ENCODE measurements at regions not wholly inside any gene's neighbourhood (a gene's known extent, or its start where the extent isn't known, plus 50 kb on each side); places are given as distances from the start of the nearest gene placed in this dataset.

DNA sequence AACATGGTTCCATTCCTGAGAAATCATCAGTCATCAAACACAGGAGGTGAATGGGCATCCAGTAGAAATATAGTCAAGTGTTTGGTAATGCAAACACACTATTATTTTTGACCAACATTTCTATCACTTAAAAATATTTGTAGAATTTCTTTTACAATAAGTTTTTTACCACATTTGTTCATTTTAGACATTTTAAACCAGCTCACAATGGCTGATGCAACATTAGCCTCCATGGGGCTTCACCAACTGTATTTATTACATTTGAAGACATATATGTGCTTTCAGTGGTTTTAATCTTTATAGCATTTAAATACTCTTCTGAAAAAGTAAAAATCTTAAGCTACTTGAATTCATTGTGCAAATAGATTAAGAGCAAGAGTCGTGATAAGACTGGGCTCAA, 1201.4 kb upstream of the TMEM132C start:
- Mint-ChIP-seq H3K27ac (no peak overlapping the region), H3K9me3 (no peaks in the 10 kb centered on the region), H3K4me3 (no peak overlapping the region), H3K4me1 (ENCODE audit: low read depth) (peaks cover 30% of the 10 kb centered on the region), H3K36me3 (ENCODE audit: low read depth) (no peaks in the 10 kb centered on the region), H3K27me3 (ENCODE audit: insufficient read depth) (no peaks in the 10 kb centered on the region; the same call in 1 of the 2 replicates)
- TF ChIP-seq, protein P1, sequence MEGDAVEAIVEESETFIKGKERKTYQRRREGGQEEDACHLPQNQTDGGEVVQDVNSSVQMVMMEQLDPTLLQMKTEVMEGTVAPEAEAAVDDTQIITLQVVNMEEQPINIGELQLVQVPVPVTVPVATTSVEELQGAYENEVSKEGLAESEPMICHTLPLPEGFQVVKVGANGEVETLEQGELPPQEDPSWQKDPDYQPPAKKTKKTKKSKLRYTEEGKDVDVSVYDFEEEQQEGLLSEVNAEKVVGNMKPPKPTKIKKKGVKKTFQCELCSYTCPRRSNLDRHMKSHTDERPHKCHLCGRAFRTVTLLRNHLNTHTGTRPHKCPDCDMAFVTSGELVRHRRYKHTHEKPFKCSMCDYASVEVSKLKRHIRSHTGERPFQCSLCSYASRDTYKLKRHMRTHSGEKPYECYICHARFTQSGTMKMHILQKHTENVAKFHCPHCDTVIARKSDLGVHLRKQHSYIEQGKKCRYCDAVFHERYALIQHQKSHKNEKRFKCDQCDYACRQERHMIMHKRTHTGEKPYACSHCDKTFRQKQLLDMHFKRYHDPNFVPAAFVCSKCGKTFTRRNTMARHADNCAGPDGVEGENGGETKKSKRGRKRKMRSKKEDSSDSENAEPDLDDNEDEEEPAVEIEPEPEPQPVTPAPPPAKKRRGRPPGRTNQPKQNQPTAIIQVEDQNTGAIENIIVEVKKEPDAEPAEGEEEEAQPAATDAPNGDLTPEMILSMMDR (IDR thresholded peaks at IDR 0.05), result no peak
- DNase-seq, result no peak

DNA sequence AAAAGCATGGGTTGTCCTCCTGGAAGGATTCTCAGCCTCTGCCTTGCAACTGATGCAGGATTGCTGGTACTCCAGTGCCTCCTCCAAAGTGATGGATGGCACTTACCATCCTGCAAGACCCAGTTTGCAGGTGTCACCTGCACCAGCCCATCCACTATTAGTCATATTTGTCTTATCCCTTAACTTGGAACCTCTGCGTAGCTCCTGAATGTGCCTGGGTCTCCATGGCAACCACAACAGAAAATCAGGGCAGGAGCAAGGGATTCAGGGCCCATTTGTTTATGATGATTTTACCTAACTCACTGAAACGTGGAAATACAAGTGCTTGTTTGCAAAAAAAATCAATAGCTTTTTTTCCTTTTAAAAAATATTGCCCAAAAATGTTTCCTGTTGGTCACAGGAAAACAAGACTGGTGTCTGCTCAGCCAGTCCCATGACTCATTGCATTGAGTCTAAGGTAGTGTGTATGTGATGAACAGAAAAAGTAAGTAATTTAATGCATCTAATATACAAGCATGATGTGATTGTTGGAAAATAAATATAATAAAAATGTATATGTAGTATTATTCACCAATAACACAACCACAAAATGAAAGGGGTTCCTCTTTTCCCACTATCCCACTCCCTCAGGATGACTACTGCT, 1196.3 kb upstream of the TMEM132C start:
- Mint-ChIP-seq H3K36me3 (ENCODE audit: low read depth) (no peaks in the 10 kb centered on the region), H3K9me3 (no peaks in the 10 kb centered on the region), H3K27me3 (ENCODE audit: insufficient read depth) (0 out of 2 replicates have a peak, but pooled peaks cover 6% of the 10 kb centered on the region), H3K27ac (no peak overlapping the region), H3K4me1 (ENCODE audit: low read depth) (peaks cover 25% of the 10 kb centered on the region), H3K4me3 (no peak overlapping the region)
- TF ChIP-seq, protein P1 (IDR thresholded peaks at IDR 0.05), result no peak
- DNase-seq, result no peak

DNA sequence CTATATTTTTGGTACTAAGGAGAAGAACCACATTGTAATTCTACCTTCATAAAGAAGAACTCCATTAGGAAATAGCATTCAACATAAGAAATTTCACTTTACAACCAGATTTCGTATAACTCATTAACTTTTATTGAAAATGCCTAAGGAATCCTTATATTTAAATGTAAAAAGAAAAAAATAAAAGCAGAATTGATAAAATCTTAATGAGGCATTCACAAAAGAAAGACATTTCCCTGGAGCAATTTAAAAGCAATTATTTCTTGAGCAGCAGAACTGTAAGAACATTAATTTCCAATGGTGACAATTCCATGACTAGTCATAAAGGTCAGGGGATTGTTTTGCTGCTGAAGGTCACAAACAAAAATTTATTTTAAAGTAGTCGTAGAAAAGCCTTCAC, 1192.8 kb upstream of the TMEM132C start:
- H3K9me3 Mint-ChIP-seq, result no peaks in the 10 kb centered on the region
- no peak overlapping the region for H3K27ac Mint-ChIP-seq
- H3K4me3 Mint-ChIP-seq, result no peak overlapping the region
- TF ChIP-seq, protein P1 (IDR thresholded peaks at IDR 0.05), result no peak
- H3K27me3 Mint-ChIP-seq (ENCODE audit: insufficient read depth), result peaks cover 7% of the 10 kb centered on the region; the same call in 1 of the 2 replicates
- peaks cover 28% of the 10 kb centered on the region for H3K4me1 Mint-ChIP-seq (ENCODE audit: low read depth)
- DNase-seq, result no peak
- no peaks in the 10 kb centered on the region for H3K36me3 Mint-ChIP-seq (ENCODE audit: low read depth)

DNA sequence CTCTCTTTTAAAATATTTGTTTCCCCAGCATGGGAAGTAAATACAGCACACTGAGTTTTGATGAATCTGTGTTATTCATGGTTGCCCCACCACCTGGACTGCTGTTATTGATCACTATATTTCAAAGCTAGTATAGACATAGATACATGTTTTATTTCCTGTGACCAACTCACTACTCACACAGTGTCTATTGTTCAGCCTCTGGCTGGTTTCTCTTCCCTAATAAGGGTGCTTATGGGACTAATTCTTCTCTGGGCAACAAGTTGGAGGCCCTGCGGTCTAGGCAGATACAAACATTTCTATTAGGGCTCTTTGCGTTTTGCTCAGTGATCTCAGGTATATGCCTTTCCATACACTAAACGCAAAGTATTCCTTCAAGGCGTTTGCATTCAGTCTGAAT, 1191.0 kb upstream of the TMEM132C start:
- peaks cover 7% of the 10 kb centered on the region; the same call in 1 of the 2 replicates for H3K27me3 Mint-ChIP-seq (ENCODE audit: insufficient read depth)

DNA sequence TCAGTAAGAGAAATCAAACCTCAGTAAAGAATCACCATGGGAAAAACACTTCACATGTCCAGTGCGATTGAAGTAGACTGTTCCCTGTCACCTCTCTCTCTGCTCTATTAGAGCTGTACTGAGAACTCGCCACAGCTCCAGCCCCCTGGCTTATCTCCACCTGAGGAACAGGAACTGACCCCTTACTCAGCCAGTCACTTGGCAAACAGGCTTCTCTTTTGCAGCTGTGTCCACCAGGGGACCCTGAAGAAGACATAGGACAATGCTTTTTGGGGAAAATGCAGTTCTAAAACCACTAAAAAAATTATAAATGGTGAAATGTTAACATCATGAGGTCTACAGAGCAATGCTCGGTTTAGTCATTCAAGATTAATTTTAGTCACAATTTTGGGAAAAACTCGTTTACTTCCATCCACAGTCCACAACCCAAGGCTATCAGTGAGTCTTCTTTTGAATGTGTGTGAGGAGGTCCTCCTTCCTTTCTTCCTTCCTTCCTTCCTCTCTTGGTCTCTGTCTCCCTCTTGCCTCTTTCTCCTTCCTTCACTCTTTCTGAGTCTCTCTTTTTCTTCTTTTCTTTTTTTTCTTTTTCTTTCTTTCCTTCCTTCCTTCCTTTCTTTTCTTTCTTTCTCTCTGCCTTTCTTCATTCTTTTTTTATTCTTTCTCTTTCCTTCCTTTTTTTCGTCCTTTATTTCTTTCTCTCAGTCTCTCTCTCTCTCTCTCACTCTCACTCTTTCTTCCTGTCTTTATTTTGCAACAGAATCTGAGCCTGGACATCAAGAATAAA, 1189.5 kb upstream of the TMEM132C start:
- no peak overlapping the region for H3K4me3 Mint-ChIP-seq
- H3K36me3 Mint-ChIP-seq (ENCODE audit: low read depth), result peaks cover 4% of the 10 kb centered on the region; the same call in 1 of the 2 replicates
- no peak for DNase-seq
- H3K27me3 Mint-ChIP-seq (ENCODE audit: insufficient read depth), result peaks cover 7% of the 10 kb centered on the region; the same call in 1 of the 2 replicates
- peaks cover 34% of the 10 kb centered on the region for H3K4me1 Mint-ChIP-seq (ENCODE audit: low read depth)
- TF ChIP-seq, protein P1 (IDR thresholded peaks at IDR 0.05), result peak; percentile 26; the same call in 1 of the 2 replicates
- H3K9me3 Mint-ChIP-seq, result no peaks in the 10 kb centered on the region
- H3K27ac Mint-ChIP-seq, result no peak overlapping the region

More for the DNA sequence above, 1191.0 kb upstream of the TMEM132C start:
- no peaks in the 10 kb centered on the region for H3K9me3 Mint-ChIP-seq
- no peak overlapping the region for H3K4me3 Mint-ChIP-seq
- DNase-seq, result no peak
- peaks cover 32% of the 10 kb centered on the region for H3K4me1 Mint-ChIP-seq (ENCODE audit: low read depth)
- TF ChIP-seq, protein P1 (IDR thresholded peaks at IDR 0.05), result no peak
- H3K27ac Mint-ChIP-seq, result no peak overlapping the region
- H3K36me3 Mint-ChIP-seq (ENCODE audit: low read depth), result no peaks in the 10 kb centered on the region
